ENCODE measurements at regions not wholly inside any gene's neighbourhood (a gene's known extent, or its start where the extent isn't known, plus 50 kb on each side); places are given as distances from the start of the nearest gene placed in this dataset.
A peak's percentile ranks its signal among the peaks of the same experiment; 100 is the strongest.

DNA sequence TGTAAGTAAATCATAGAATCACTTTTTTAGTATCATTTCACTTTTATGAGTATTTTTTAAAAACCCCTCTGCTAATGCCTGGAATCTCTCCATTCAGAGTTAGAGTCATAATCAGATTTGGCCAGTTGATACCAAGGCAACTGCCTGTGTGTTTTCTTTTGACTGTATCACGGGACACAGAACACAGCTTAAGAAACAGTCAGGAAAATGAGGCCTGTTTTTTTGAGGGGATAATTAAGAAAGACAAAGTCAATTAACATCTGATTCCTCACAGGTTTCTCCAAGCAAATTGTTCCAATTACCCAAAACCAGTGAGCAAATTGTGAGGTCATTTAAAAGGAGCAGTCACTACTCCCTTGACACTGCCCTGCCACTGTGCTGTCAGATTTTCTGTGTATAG, 944.5 kb upstream of the SOX9 start:
- Histone ChIP-seq H3K27ac (ENCODE audit: low read depth, low read length) (no peak overlapping the region), H3K4me3 (ENCODE audit: low read depth, low read length) (no peak overlapping the region), H3K27me3 (ENCODE audit: control insufficient read depth, insufficient read depth, low read length) (no peaks in the 10 kb centered on the region), H3K9me3 (ENCODE audit: control insufficient read depth, insufficient read depth, low read length) (no peaks in the 10 kb centered on the region)
- CTCF ChIA-PET: interaction anchor here (1.6 kb wide), 1 partner anchor 297 kb away, joined by 4 read pairs; no protein-coding TSS in a partner anchor
- POLR2A ChIA-PET: no interaction called here
- DNase-seq (ENCODE audit: low read depth, low spot score): no peak
- TF ChIP-seq, protein P1, sequence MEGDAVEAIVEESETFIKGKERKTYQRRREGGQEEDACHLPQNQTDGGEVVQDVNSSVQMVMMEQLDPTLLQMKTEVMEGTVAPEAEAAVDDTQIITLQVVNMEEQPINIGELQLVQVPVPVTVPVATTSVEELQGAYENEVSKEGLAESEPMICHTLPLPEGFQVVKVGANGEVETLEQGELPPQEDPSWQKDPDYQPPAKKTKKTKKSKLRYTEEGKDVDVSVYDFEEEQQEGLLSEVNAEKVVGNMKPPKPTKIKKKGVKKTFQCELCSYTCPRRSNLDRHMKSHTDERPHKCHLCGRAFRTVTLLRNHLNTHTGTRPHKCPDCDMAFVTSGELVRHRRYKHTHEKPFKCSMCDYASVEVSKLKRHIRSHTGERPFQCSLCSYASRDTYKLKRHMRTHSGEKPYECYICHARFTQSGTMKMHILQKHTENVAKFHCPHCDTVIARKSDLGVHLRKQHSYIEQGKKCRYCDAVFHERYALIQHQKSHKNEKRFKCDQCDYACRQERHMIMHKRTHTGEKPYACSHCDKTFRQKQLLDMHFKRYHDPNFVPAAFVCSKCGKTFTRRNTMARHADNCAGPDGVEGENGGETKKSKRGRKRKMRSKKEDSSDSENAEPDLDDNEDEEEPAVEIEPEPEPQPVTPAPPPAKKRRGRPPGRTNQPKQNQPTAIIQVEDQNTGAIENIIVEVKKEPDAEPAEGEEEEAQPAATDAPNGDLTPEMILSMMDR (IDR thresholded peaks at IDR 0.05; ENCODE audit: low read depth, low read length): no peak

DNA sequence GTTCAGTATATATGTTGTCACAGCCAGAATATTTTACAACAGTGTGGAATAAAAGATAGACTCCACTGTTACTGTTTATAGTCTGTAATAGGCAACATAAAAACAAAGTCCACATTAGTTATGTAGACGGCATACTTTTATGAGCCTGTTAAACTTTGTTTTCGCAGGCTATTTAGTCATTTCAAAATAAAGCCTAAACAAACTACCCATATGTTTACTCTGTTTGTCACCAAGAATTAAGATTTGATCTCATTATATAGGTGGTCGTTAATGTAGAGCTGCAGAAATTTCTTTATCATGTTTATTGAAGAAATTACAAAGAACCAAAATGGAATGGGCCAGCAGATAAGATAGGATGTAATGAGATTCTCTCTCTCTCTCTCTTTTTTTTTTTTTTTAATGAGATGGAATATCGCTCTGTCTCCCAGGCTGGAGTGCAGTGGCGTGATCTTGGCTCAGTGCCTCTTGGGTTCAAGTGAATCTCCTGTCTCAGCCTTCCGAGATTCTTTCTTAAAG, 943.8 kb upstream of the SOX9 start:
- ChIA-PET POLR2A (no interaction called here), CTCF (interaction anchor here (1.6 kb wide), 1 partner anchor 296 kb away, joined by 4 read pairs; no protein-coding TSS in a partner anchor)
- no peak for DNase-seq (ENCODE audit: low read depth, low spot score)
- TF ChIP-seq, protein P1 (IDR thresholded peaks at IDR 0.05; ENCODE audit: low read depth, low read length): no peak
- Histone ChIP-seq H3K9me3 (ENCODE audit: control insufficient read depth, insufficient read depth, low read length) (no peaks in the 10 kb centered on the region), H3K4me3 (ENCODE audit: low read depth, low read length) (no peak overlapping the region), H3K27me3 (ENCODE audit: control insufficient read depth, insufficient read depth, low read length) (no peaks in the 10 kb centered on the region), H3K27ac (ENCODE audit: low read depth, low read length) (no peak overlapping the region)

DNA sequence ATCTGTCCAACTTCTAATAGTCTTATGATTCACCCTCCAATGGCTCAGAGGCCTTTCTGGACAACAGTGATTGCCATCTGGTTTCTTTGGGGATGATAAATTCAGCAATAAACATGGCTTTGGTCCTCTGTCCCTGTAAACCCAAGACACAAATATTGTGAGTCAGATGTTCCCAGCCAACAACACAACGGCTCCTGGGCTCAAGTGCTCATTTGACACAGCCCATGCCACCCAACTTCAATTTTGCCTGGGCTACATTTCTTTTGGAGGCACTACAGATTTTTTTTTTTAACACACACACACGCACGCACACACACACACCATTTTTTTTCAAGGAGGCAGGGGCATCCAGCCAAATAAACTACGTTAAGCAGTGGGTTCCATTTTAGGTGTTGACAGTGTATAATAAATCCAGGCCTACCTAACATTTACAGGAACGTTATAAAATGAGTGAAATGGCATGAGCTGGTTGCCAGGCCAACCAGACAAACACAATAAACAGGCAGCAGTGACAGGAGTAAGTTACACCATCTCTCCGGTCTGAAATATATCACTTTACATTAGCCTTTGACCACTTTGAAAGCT, 939.9 kb upstream of the SOX9 start:
- Histone ChIP-seq H3K27ac (ENCODE audit: low read depth, low read length) (no peak overlapping the region), H3K27me3 (ENCODE audit: control insufficient read depth, insufficient read depth, low read length) (no peaks in the 10 kb centered on the region), H3K9me3 (ENCODE audit: control insufficient read depth, insufficient read depth, low read length) (no peaks in the 10 kb centered on the region), H3K4me3 (ENCODE audit: low read depth, low read length) (no peak overlapping the region)
- peak; percentile 6 for DNase-seq (ENCODE audit: low read depth, low spot score)
- CTCF ChIA-PET: no interaction called here
- TF ChIP-seq, protein P1 (IDR thresholded peaks at IDR 0.05; ENCODE audit: low read depth, low read length): no peak
- POLR2A ChIA-PET: no interaction called here

DNA sequence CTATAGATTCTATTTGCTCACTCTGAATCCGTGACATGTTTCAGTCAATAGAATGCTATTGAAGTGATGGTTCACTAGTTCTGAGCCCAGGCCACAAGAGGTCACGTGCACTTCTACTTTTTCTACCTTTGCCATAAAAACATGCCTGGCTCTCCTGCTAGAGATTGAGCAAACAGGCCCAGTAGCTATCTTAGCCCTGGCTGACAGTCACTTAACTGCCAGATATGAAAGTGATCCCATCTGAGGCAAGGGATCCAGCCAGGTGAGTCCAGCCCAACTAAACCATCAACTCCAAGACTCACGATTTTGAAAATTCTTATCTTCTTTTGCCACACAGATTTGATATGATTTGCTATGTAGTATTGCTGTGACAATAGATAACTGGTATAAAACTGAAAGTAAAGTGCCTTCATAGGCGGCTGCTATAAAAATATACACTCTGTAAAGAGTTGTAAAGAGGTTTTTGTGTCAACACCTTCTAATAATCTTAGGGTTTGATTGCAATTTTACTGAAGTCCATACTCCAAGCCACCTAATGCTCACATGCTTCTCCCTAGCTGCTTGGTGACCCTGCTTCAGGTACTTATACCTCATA, 937.7 kb upstream of the SOX9 start:
- Histone ChIP-seq H3K4me3 (ENCODE audit: low read depth, low read length) (no peak overlapping the region), H3K27me3 (ENCODE audit: control insufficient read depth, insufficient read depth, low read length) (no peaks in the 10 kb centered on the region), H3K27ac (ENCODE audit: low read depth, low read length) (no peak overlapping the region), H3K9me3 (ENCODE audit: control insufficient read depth, insufficient read depth, low read length) (no peaks in the 10 kb centered on the region)
- no peak for DNase-seq (ENCODE audit: low read depth, low spot score)
- CTCF ChIA-PET: no interaction called here
- TF ChIP-seq, protein P1 (IDR thresholded peaks at IDR 0.05; ENCODE audit: low read depth, low read length): no peak
- POLR2A ChIA-PET: no interaction called here

DNA sequence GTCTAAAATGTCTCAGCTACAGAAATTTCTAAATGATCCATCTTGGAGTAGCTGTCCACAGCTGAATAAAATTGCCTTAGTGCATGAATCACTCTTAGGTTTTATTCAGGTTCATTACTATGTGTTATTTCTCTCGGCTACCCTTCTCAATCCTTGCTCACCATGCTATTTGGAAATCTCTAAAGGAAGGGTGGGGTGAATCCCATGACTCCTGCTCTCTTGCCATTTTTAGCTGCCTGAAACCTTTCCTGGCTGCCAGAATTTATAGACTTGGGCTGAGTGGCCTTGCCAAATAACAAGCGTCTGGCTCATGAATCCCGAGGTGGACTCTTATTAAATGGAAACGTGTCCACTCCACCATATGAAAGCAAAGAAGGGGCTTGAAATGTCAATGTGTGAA, 936.1 kb upstream of the SOX9 start:
- DNase-seq (ENCODE audit: low read depth, low spot score): no peak
- ChIA-PET POLR2A (no interaction called here), CTCF (no interaction called here)
- no peak overlapping the region for H3K27ac ChIP-seq (ENCODE audit: low read depth, low read length)
- TF ChIP-seq, protein P1 (IDR thresholded peaks at IDR 0.05; ENCODE audit: low read depth, low read length): no peak
- H3K27me3 ChIP-seq (ENCODE audit: control insufficient read depth, insufficient read depth, low read length): no peaks in the 10 kb centered on the region
- H3K9me3 ChIP-seq (ENCODE audit: control insufficient read depth, insufficient read depth, low read length): no peaks in the 10 kb centered on the region
- no peak overlapping the region for H3K4me3 ChIP-seq (ENCODE audit: low read depth, low read length)

Measured in AG04450 (cell line).